ENCODE measurements at regions not wholly inside any gene's neighbourhood (a gene's known extent, or its start where the extent isn't known, plus 50 kb on each side); places are given as distances from the start of the nearest gene placed in this dataset.

GRCh38 chr6:16965689-16966088 lies 136.2 kb upstream of the STMND1 start:
- Mint-ChIP-seq H3K9me3 (no peaks in the 10 kb centered on the region), H3K4me3 (no peak overlapping the region), H3K4me1 (peaks cover 0 to 9% of the 10 kb centered on the region in 2 donors), H3K27me3 (ENCODE audit: low read depth in 3 of 3) (peaks cover 3 to 14% (median 5%) of the 10 kb centered on the region in 3 donors), H3K27ac (no peak overlapping the region), H3K36me3 (no peaks in the 10 kb centered on the region)
- DNase-seq, result no peak

- Mint-ChIP-seq H3K9me3 (no peaks in the 10 kb centered on the region), H3K27ac (no peak overlapping the region), H3K27me3 (ENCODE audit: low read depth in 3 of 3) (peaks cover 3 to 14% (median 7%) of the 10 kb centered on the region in 3 donors), H3K4me1 (peaks cover 0 to 9% of the 10 kb centered on the region in 2 donors), H3K36me3 (no peaks in the 10 kb centered on the region), H3K4me3 (no peak overlapping the region)
- peak; percentile 34 to 55 (median 47) for DNase-seq
Observed at GRCh38 chr6:16964553-16965499, 137.0 kb upstream of the STMND1 start.

GRCh38 chr6:16961577-16961976 lies 140.3 kb upstream of the STMND1 start:
- H3K4me3 Mint-ChIP-seq, result no peak overlapping the region
- no peak for DNase-seq
- no peaks in the 10 kb centered on the region for H3K9me3 Mint-ChIP-seq
- no peaks in the 10 kb centered on the region for H3K36me3 Mint-ChIP-seq
- no peak overlapping the region for H3K27ac Mint-ChIP-seq
- H3K4me1 Mint-ChIP-seq, result peaks cover 0 to 9% of the 10 kb centered on the region in 2 donors
- peaks cover 3 to 16% (median 7%) of the 10 kb centered on the region in 3 donors for H3K27me3 Mint-ChIP-seq (ENCODE audit: low read depth in 3 of 3)

- Mint-ChIP-seq H3K27me3 (ENCODE audit: low read depth in 3 of 3) (peaks cover 1 to 11% (median 4%) of the 10 kb centered on the region in 3 donors), H3K4me3 (no peak overlapping the region), H3K27ac (no peak overlapping the region), H3K36me3 (no peaks in the 10 kb centered on the region), H3K9me3 (no peaks in the 10 kb centered on the region), H3K4me1 (peaks cover 0 to 5% of the 10 kb centered on the region in 2 donors)
- no peak for DNase-seq
Observed at GRCh38 chr6:16959789-16960188, 142.1 kb upstream of the STMND1 start.

GRCh38 chr6:16956361-16956760 lies 145.5 kb upstream of the STMND1 start:
- Mint-ChIP-seq H3K36me3 (no peaks in the 10 kb centered on the region), H3K27ac (peak overlapping the region in 1 of 6 donors; percentile 22), H3K9me3 (peaks cover 0 to 3% (median 0%) of the 10 kb centered on the region in 6 donors), H3K4me1 (no peaks in the 10 kb centered on the region), H3K27me3 (ENCODE audit: low read depth in 3 of 3) (peaks cover 2 to 17% (median 3%) of the 10 kb centered on the region in 3 donors), H3K4me3 (no peak overlapping the region)
- peak in 1 of 3 donors; percentile 11 for DNase-seq

GRCh38 chr6:16955899-16956298 lies 146.0 kb upstream of the STMND1 start:
- no peak for DNase-seq
- Mint-ChIP-seq H3K27me3 (ENCODE audit: low read depth in 3 of 3) (peaks cover 2 to 17% (median 3%) of the 10 kb centered on the region in 3 donors), H3K27ac (no peak overlapping the region), H3K4me3 (no peak overlapping the region), H3K9me3 (peaks cover 0 to 3% (median 0%) of the 10 kb centered on the region in 6 donors), H3K4me1 (no peaks in the 10 kb centered on the region), H3K36me3 (no peaks in the 10 kb centered on the region)

GRCh38 chr6:16953905-16954304 lies 147.9 kb upstream of the STMND1 start:
- Mint-ChIP-seq H3K36me3 (no peaks in the 10 kb centered on the region), H3K4me3 (no peak overlapping the region), H3K4me1 (no peaks in the 10 kb centered on the region), H3K27ac (no peak overlapping the region), H3K27me3 (ENCODE audit: low read depth in 3 of 3) (peaks cover 0 to 19% (median 3%) of the 10 kb centered on the region in 3 donors), H3K9me3 (peaks cover 0 to 3% (median 0%) of the 10 kb centered on the region in 6 donors)
- DNase-seq, result no peak

- no peak overlapping the region for H3K27ac Mint-ChIP-seq
- H3K36me3 Mint-ChIP-seq, result no peaks in the 10 kb centered on the region
- no peak for DNase-seq
Observed at GRCh38 chr6:16953446-16953845, 148.4 kb upstream of the STMND1 start.

GRCh38 chr6:16950825-16951495 lies 150.9 kb upstream of the STMND1 start:
- peaks cover 0 to 3% (median 0%) of the 10 kb centered on the region in 6 donors for H3K9me3 Mint-ChIP-seq
- DNase-seq, result no peak
- no peaks in the 10 kb centered on the region for H3K36me3 Mint-ChIP-seq
- H3K4me3 Mint-ChIP-seq, result no peak overlapping the region
- peaks cover 2 to 24% (median 5%) of the 10 kb centered on the region in 3 donors for H3K27me3 Mint-ChIP-seq (ENCODE audit: low read depth in 3 of 3)
- H3K27ac Mint-ChIP-seq, result no peak overlapping the region
- no peaks in the 10 kb centered on the region for H3K4me1 Mint-ChIP-seq

More at GRCh38 chr6:16953446-16953845, 148.4 kb upstream of the STMND1 start:
- Mint-ChIP-seq H3K4me1 (no peaks in the 10 kb centered on the region), H3K9me3 (peaks cover 0 to 3% (median 0%) of the 10 kb centered on the region in 6 donors), H3K4me3 (no peak overlapping the region), H3K27me3 (ENCODE audit: low read depth in 3 of 3) (peaks cover 0 to 19% (median 3%) of the 10 kb centered on the region in 3 donors)

- Mint-ChIP-seq H3K27me3 (ENCODE audit: low read depth in 3 of 3) (peaks cover 5 to 24% (median 5%) of the 10 kb centered on the region in 3 donors), H3K4me3 (no peak overlapping the region), H3K4me1 (no peaks in the 10 kb centered on the region), H3K27ac (no peak overlapping the region), H3K36me3 (no peaks in the 10 kb centered on the region), H3K9me3 (peaks cover 0 to 3% (median 0%) of the 10 kb centered on the region in 6 donors)
- no peak for DNase-seq
Observed at GRCh38 chr6:16950302-16950701, 151.5 kb upstream of the STMND1 start.

- Mint-ChIP-seq H3K4me1 (no peaks in the 10 kb centered on the region), H3K27ac (no peak overlapping the region), H3K4me3 (no peak overlapping the region), H3K27me3 (ENCODE audit: low read depth in 3 of 3) (peaks cover 5 to 24% (median 6%) of the 10 kb centered on the region in 3 donors), H3K36me3 (no peaks in the 10 kb centered on the region), H3K9me3 (peaks cover 0 to 3% (median 0%) of the 10 kb centered on the region in 6 donors)
- DNase-seq, result no peak
Observed at GRCh38 chr6:16949716-16950115, 152.1 kb upstream of the STMND1 start.

- Mint-ChIP-seq H3K36me3 (no peaks in the 10 kb centered on the region), H3K27ac (no peak overlapping the region), H3K27me3 (ENCODE audit: low read depth in 3 of 3) (peaks cover 5 to 28% (median 6%) of the 10 kb centered on the region in 3 donors)
Observed at GRCh38 chr6:16948396-16948795, 153.5 kb upstream of the STMND1 start.

GRCh38 chr6:16947375-16948015 lies 154.4 kb upstream of the STMND1 start:
- Mint-ChIP-seq H3K36me3 (no peaks in the 10 kb centered on the region), H3K4me1 (no peaks in the 10 kb centered on the region)

More at GRCh38 chr6:16948396-16948795, 153.5 kb upstream of the STMND1 start:
- H3K4me1 Mint-ChIP-seq, result no peaks in the 10 kb centered on the region
- no peak for DNase-seq
- H3K4me3 Mint-ChIP-seq, result no peak overlapping the region
- H3K9me3 Mint-ChIP-seq, result peaks cover 0 to 3% (median 0%) of the 10 kb centered on the region in 6 donors

More at GRCh38 chr6:16947375-16948015, 154.4 kb upstream of the STMND1 start:
- DNase-seq, result no peak
- Mint-ChIP-seq H3K27ac (no peak overlapping the region), H3K9me3 (no peaks in the 10 kb centered on the region), H3K27me3 (ENCODE audit: low read depth in 3 of 3) (peaks cover 4 to 22% (median 6%) of the 10 kb centered on the region in 3 donors), H3K4me3 (no peak overlapping the region)

All from immature natural killer cell (primary cell).